ENCODE measurements at regions not wholly inside any gene's neighbourhood (a gene's known extent, or its start where the extent isn't known, plus 50 kb on each side); places are given as distances from the start of the nearest gene placed in this dataset.

DNA sequence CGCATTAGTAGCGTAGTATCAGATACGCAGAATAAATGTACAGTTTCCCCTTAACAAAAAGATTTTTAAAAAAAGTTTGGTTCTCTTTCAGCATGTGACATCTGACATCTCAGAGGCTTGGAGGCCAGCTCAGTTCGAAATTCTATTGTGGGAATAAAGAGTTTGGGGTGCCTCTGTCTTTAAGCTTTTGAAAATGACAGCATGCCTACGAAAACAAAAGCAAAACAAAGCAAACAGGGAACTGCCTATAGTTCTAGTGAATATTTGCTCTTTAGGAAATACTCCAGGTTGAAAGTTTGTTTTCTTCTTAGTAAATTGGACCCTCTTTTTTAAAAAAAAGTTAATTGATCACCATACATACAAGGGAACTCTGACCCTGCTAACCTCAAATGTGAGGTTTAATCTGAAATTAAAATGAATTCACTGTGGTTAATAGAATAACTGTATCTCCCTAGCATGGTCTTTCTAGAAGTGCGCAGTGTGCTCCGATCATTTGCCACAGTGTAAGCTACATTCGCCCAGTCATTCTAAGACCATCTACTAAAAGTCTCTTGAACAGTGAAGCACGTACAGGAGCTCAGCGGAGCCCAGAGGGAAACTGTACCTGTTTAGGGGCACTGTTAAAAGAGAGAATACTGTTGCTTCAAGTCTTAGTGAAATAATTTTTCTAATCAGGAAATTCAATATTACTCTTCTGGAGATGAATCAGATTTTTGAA is 347.0 kb upstream of the CDH2 start:
- TF ChIP-seq, protein P1, sequence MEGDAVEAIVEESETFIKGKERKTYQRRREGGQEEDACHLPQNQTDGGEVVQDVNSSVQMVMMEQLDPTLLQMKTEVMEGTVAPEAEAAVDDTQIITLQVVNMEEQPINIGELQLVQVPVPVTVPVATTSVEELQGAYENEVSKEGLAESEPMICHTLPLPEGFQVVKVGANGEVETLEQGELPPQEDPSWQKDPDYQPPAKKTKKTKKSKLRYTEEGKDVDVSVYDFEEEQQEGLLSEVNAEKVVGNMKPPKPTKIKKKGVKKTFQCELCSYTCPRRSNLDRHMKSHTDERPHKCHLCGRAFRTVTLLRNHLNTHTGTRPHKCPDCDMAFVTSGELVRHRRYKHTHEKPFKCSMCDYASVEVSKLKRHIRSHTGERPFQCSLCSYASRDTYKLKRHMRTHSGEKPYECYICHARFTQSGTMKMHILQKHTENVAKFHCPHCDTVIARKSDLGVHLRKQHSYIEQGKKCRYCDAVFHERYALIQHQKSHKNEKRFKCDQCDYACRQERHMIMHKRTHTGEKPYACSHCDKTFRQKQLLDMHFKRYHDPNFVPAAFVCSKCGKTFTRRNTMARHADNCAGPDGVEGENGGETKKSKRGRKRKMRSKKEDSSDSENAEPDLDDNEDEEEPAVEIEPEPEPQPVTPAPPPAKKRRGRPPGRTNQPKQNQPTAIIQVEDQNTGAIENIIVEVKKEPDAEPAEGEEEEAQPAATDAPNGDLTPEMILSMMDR (IDR thresholded peaks at IDR 0.05; ENCODE audit: low read depth, low read length), result no peak
- no peak for DNase-seq (ENCODE audit: extremely low read depth, low read depth)

DNA sequence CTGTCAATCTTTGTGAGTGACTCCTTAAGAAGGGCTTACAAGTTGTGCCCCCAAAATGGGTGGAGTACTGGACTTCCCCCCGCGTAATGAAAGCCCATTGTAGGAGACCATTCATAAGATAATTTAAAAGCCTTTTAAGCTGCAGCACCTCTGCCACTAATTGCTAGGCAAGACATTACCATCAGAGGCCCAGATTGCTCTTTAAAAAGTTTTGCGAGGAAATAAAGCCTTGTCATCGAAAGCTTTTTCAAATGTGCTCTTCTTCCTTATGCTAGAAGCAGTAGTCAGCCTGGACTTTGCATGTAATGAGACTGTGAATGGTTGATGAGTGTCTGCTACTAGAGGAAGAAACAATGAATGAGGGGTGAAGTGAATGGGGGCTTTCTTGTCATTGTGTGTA is 345.3 kb upstream of the CDH2 start:
- TF ChIP-seq, protein P1 (IDR thresholded peaks at IDR 0.05; ENCODE audit: low read depth, low read length), result no peak
- no peak for DNase-seq (ENCODE audit: extremely low read depth, low read depth)

DNA sequence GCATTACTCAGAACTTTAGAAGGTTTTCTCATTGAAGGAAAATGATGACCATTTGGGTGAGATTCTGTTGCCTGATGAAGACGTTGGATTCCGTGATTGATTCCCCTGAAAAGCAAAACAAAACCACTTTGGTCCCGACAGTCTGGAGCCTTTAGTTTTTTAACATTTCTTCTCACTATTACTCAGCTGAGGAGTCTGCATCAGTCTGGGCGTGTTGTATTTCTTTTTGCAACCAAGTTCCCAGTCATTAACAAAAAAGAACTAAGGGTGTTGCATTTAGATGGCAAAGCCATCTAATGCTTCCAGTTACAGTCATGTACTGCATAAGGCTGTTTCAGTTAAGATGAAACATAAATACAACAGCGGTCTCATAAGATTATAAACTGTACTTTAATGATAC is 343.1 kb upstream of the CDH2 start:
- no peak for DNase-seq (ENCODE audit: extremely low read depth, low read depth)
- TF ChIP-seq, protein P1 (IDR thresholded peaks at IDR 0.05; ENCODE audit: low read depth, low read length), result no peak

DNA sequence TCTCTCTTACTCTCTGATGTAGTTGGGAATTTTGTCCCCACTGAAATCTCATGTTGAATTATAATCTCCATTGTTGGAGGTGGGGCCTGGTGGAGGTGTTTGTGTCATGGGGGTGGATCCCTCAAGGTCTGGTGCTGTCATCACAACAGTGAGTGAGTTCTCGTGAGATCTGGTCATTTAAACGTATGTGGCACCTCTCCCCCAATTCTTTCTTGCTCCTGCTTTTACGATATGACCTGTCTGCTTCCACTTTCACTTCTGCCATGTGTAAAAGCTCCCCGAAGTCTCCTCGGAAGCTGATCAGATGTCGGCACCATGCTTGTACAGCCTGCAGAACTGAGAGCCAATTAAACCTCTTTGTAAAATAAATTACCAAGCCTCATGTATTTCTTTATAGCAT is 337.8 kb upstream of the CDH2 start:
- TF ChIP-seq, protein P1 (IDR thresholded peaks at IDR 0.05; ENCODE audit: low read depth, low read length), result no peak
- no peak for DNase-seq (ENCODE audit: extremely low read depth, low read depth)

DNA sequence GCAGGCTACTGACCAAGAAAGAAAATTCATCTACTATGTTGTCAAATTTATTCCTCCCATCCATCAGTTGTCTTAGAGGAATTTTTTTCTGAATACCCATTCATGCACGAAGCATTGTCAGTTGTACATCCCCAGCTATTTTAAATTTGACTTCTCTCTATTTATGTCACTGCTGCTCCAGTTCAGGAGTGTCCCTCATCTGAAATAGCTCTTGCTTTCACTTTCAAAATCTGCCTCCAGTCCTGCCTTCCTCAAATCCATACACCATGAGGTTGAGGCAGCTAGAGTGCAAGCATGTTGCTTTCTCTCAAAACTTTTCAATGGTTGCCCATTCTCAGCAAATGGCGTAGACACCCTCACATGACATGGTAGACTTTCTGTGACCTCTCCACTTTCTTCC is 335.4 kb upstream of the CDH2 start:
- TF ChIP-seq, protein P1 (IDR thresholded peaks at IDR 0.05; ENCODE audit: low read depth, low read length), result no peak
- DNase-seq (ENCODE audit: extremely low read depth, low read depth), result no peak

DNA sequence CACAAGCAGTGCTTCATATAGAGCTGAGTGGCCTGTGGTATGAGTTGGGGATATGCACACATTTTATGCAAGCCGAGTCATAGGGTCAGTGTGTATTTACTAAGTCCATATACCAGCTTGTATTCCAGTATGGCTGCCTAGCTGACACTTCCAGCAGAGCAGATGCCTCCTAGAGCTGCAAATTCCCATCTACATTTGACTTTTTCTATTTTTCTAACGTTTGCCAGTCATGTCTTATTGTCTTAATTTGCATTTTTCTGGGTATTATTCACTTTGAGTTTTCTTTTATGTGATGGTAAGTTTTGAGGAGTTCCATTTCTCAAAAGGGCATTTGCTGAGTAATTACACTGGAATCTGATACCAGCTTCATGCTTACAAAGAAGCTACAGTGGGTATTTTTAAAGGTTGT is 334.5 kb upstream of the CDH2 start:
- TF ChIP-seq, protein P1 (IDR thresholded peaks at IDR 0.05; ENCODE audit: low read depth, low read length), result no peak
- DNase-seq (ENCODE audit: extremely low read depth, low read depth), result no peak

DNA sequence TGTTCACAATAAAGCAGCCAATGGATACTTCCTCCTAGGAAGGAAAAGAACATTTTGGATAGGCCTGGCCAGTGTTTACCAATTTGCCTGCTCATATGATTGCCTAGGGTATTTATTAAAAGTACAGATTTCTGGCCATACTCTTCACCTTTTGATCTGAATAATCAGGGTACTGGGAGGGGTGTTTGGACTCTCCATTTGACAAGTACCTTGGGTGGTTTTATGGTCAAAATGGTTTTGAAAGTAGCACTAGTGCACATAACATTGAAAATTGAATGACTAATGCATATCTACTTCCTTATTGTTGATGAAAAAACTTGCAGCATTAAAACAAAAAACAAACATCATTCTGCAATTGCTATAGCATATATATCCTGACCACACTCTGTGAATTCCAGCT is 333.3 kb upstream of the CDH2 start:
- TF ChIP-seq, protein P1 (IDR thresholded peaks at IDR 0.05; ENCODE audit: low read depth, low read length), result no peak
- DNase-seq (ENCODE audit: extremely low read depth, low read depth), result no peak
